Mesendoderm (in vitro differentiated cells): ENCODE measurements at regions not wholly inside any gene's neighbourhood (a gene's known extent, or its start where the extent isn't known, plus 50 kb on each side); places are given as distances from the start of the nearest gene placed in this dataset.

Experiments used
- DNase-seq: peaks from one replicate; pipeline ENCODE4 v3.0.0; 2013
- H2AK5ac ChIP-seq: 2 replicates; pipeline ENCODE4 v1.6.1; 2013; ENCODE audit warnings: low read length, inconsistent platforms
- H2BK120ac ChIP-seq: 2 replicates; pipeline ENCODE4 v1.6.1; 2013; ENCODE audit warnings: low read depth, mild to moderate bottlenecking, low read length, moderate library complexity, mixed read lengths
- H2BK15ac ChIP-seq: replicated peaks from 2 replicates; pipeline ENCODE4 v1.6.1; 2013; ENCODE audit warnings: low read depth, mild to moderate bottlenecking, moderate library complexity
- H2BK5ac ChIP-seq: 2 replicates; pipeline ENCODE4 v1.6.1; 2013; ENCODE audit warnings: low read length, inconsistent platforms
- H3K18ac ChIP-seq: 2 replicates; pipeline ENCODE4 v1.6.1; 2013; ENCODE audit warnings: mild to moderate bottlenecking, low read length, mixed read lengths
- H3K23ac ChIP-seq: one replicate; pipeline ENCODE4 v1.6.1; 2013; ENCODE audit warnings: low read length
- H3K27ac ChIP-seq: 2 replicates; pipeline ENCODE4 v1.5.1; 2013; ENCODE audit warnings: low read depth, mild to moderate bottlenecking, inconsistent platforms, low read length, moderate library complexity
- H3K27me3 ChIP-seq: 2 replicates; pipeline ENCODE4 v1.6.1; 2013; ENCODE audit warnings: low read length, control low read depth, mild to moderate bottlenecking, inconsistent platforms; ENCODE audit not compliant: insufficient read depth, poor library complexity
- H3K36me3 ChIP-seq: 2 replicates; pipeline ENCODE4 v1.6.1; 2013; ENCODE audit warnings: low read length, inconsistent platforms; ENCODE audit not compliant: control insufficient read depth, insufficient read depth
- H3K4ac ChIP-seq: one replicate; pipeline ENCODE4 v1.6.1; 2013; ENCODE audit warnings: low read depth, mild to moderate bottlenecking, low read length, moderate library complexity
- H3K4me1 ChIP-seq: 2 replicates; pipeline ENCODE4 v1.6.1; 2013; ENCODE audit warnings: low read depth, low read length, inconsistent platforms; ENCODE audit not compliant: control insufficient read depth
- H3K4me2 ChIP-seq: 2 replicates; pipeline ENCODE4 v1.6.1; 2013; ENCODE audit warnings: low read length
- H3K4me3 ChIP-seq: 2 replicates; pipeline ENCODE4 v1.5.1; 2013; ENCODE audit warnings: mild to moderate bottlenecking, low read length
- H3K56ac ChIP-seq: one replicate; pipeline ENCODE4 v1.6.1; 2013; ENCODE audit warnings: low read length
- H3K79me1 ChIP-seq: 2 replicates; pipeline ENCODE4 v1.6.1; 2013; ENCODE audit warnings: low read length, inconsistent platforms
- H3K79me2 ChIP-seq: 2 replicates; pipeline ENCODE4 v1.6.1; 2013; ENCODE audit warnings: mild to moderate bottlenecking, low read length; ENCODE audit not compliant: control insufficient read depth, insufficient read depth
- H3K9ac ChIP-seq: 2 replicates; pipeline ENCODE4 v1.6.1; 2013; ENCODE audit warnings: low read length, inconsistent platforms
- H4K5ac ChIP-seq: one replicate; pipeline ENCODE4 v1.6.1; 2013; ENCODE audit warnings: low read length
- H4K8ac ChIP-seq: one replicate; pipeline ENCODE4 v1.6.1; 2013; ENCODE audit warnings: low read depth, mild to moderate bottlenecking, control low read depth, low read length, moderate library complexity
- WGBS: extraction: QIAGEN DNeasy Blood & Tissue Kit; methylation state at CpG from one replicate; pipeline ENCODE4 v1.1.7; 2013; ENCODE audit warnings: low lambda C conversion rate, missing lambda C conversion rate; ENCODE audit not compliant: insufficient coverage; ENCODE audit errors: extremely low coverage; 5-methylcytosine and 5-hydroxymethylcytosine counted together

GRCh38 chr9:103949096-103949495, 145.0 kb upstream of the SMC2 start:
- H3K4me1 ChIP-seq = no peaks in the 10 kb centered on the region
- no peak overlapping the region for H3K27ac ChIP-seq
- H3K4me2 ChIP-seq = no peak overlapping the region
- H3K36me3 ChIP-seq = no peaks in the 10 kb centered on the region
- no peak overlapping the region for H3K4ac ChIP-seq
- H3K4me3 ChIP-seq = no peak overlapping the region
- DNase-seq = no peak
- no peak overlapping the region for H2BK120ac ChIP-seq
- no peak overlapping the region for H3K56ac ChIP-seq
- H3K79me2 ChIP-seq = no peaks in the 10 kb centered on the region
- H3K27me3 ChIP-seq = no peaks in the 10 kb centered on the region
- no peak overlapping the region for H3K9ac ChIP-seq
- no peak overlapping the region for H2BK5ac ChIP-seq
- H3K18ac ChIP-seq = no peak overlapping the region
- no peak overlapping the region for H2AK5ac ChIP-seq
- H4K5ac ChIP-seq = no peak overlapping the region
- no peaks in the 10 kb centered on the region for H3K79me1 ChIP-seq
- no peak overlapping the region for H3K23ac ChIP-seq
- no peak overlapping the region for H2BK15ac ChIP-seq
- H4K8ac ChIP-seq = no peak overlapping the region

- WGBS = no CpG with 5 or more reads among the region's 3 CpGs
- H3K56ac ChIP-seq = no peak overlapping the region
Observed at GRCh38 chr9:103977163-103977562, 116.9 kb upstream of the SMC2 start.

GRCh38 chr9:103978396-103978795, 115.7 kb upstream of the SMC2 start:
- H3K4me1 ChIP-seq = no peaks in the 10 kb centered on the region
- no peak overlapping the region for H2BK15ac ChIP-seq
- no peak overlapping the region for H2BK5ac ChIP-seq
- H2BK120ac ChIP-seq = no peak overlapping the region
- no peaks in the 10 kb centered on the region for H3K79me1 ChIP-seq
- H3K4me3 ChIP-seq = no peak overlapping the region
- no peaks in the 10 kb centered on the region for H3K27me3 ChIP-seq
- no peak overlapping the region for H3K23ac ChIP-seq
- no peak overlapping the region for H3K27ac ChIP-seq
- DNase-seq = no peak
- H3K4ac ChIP-seq = no peak overlapping the region
- H3K18ac ChIP-seq = no peak overlapping the region
- H4K8ac ChIP-seq = no peak overlapping the region
- no peak overlapping the region for H2AK5ac ChIP-seq
- H3K4me2 ChIP-seq = no peak overlapping the region
- H3K56ac ChIP-seq = no peak overlapping the region
- no peaks in the 10 kb centered on the region for H3K79me2 ChIP-seq
- no peak overlapping the region for H4K5ac ChIP-seq
- no peak overlapping the region for H3K9ac ChIP-seq
- no peaks in the 10 kb centered on the region for H3K36me3 ChIP-seq

More at GRCh38 chr9:103977163-103977562, 116.9 kb upstream of the SMC2 start:
- Histone ChIP-seq H3K18ac (no peak overlapping the region), H3K79me1 (no peaks in the 10 kb centered on the region), H3K4me2 (no peak overlapping the region), H3K23ac (no peak overlapping the region), H3K4me1 (no peaks in the 10 kb centered on the region), H2BK120ac (no peak overlapping the region), H3K4ac (no peak overlapping the region), H3K27ac (no peak overlapping the region), H4K5ac (no peak overlapping the region), H3K27me3 (no peaks in the 10 kb centered on the region), H2AK5ac (no peak overlapping the region), H3K9ac (no peak overlapping the region), H3K36me3 (no peaks in the 10 kb centered on the region), H2BK15ac (no peak overlapping the region), H3K79me2 (no peaks in the 10 kb centered on the region), H3K4me3 (no peak overlapping the region), H4K8ac (no peak overlapping the region), H2BK5ac (no peak overlapping the region)
- DNase-seq = no peak

- DNase-seq = no peak
- Histone ChIP-seq H3K27ac (no peak overlapping the region), H3K4me3 (no peak overlapping the region), H4K8ac (no peak overlapping the region), H3K79me1 (no peaks in the 10 kb centered on the region), H3K56ac (no peak overlapping the region), H4K5ac (no peak overlapping the region), H3K18ac (no peak overlapping the region), H3K27me3 (no peaks in the 10 kb centered on the region), H3K79me2 (no peaks in the 10 kb centered on the region), H2BK5ac (no peak overlapping the region), H2AK5ac (no peak overlapping the region), H3K9ac (no peak overlapping the region), H3K4me1 (no peaks in the 10 kb centered on the region), H3K4me2 (no peak overlapping the region), H3K23ac (no peak overlapping the region), H3K36me3 (no peaks in the 10 kb centered on the region), H3K4ac (no peak overlapping the region), H2BK120ac (no peak overlapping the region), H2BK15ac (no peak overlapping the region)
- WGBS = no CpG with 5 or more reads among the region's 2 CpGs
Observed at GRCh38 chr9:103981912-103982311, 112.2 kb upstream of the SMC2 start.

- no peak overlapping the region for H4K8ac ChIP-seq
- no peak for DNase-seq
- no peak overlapping the region for H4K5ac ChIP-seq
- H3K56ac ChIP-seq = no peak overlapping the region
- no peak overlapping the region for H3K18ac ChIP-seq
- H3K27me3 ChIP-seq = no peaks in the 10 kb centered on the region
- no peak overlapping the region for H2BK120ac ChIP-seq
- H3K79me1 ChIP-seq = no peaks in the 10 kb centered on the region
- no peak overlapping the region for H3K4me2 ChIP-seq
- no peaks in the 10 kb centered on the region for H3K79me2 ChIP-seq
- no peak overlapping the region for H2BK5ac ChIP-seq
- H3K4ac ChIP-seq = no peak overlapping the region
- H3K36me3 ChIP-seq = no peaks in the 10 kb centered on the region
- H2BK15ac ChIP-seq = no peak overlapping the region
- H3K23ac ChIP-seq = no peak overlapping the region
- no CpG with 5 or more reads among the region's 1 CpG for WGBS
- no peak overlapping the region for H3K9ac ChIP-seq
- H2AK5ac ChIP-seq = no peak overlapping the region
- no peak overlapping the region for H3K4me3 ChIP-seq
- no peaks in the 10 kb centered on the region for H3K4me1 ChIP-seq
- H3K27ac ChIP-seq = no peak overlapping the region
Observed at GRCh38 chr9:103985077-103985476, 109.0 kb upstream of the SMC2 start.

GRCh38 chr9:103988821-103989220, 105.3 kb upstream of the SMC2 start:
- no peak overlapping the region for H2BK120ac ChIP-seq
- H3K4ac ChIP-seq = no peak overlapping the region
- H3K79me2 ChIP-seq = no peaks in the 10 kb centered on the region
- H3K56ac ChIP-seq = no peak overlapping the region
- no peaks in the 10 kb centered on the region for H3K27me3 ChIP-seq
- no peak overlapping the region for H2BK5ac ChIP-seq
- no peaks in the 10 kb centered on the region for H3K79me1 ChIP-seq
- no peak overlapping the region for H2AK5ac ChIP-seq
- no peaks in the 10 kb centered on the region for H3K4me1 ChIP-seq
- H3K4me2 ChIP-seq = no peak overlapping the region
- no peak overlapping the region for H3K23ac ChIP-seq
- no peaks in the 10 kb centered on the region for H3K36me3 ChIP-seq
- no peak overlapping the region for H3K18ac ChIP-seq
- no peak for DNase-seq
- H3K4me3 ChIP-seq = no peak overlapping the region
- H3K9ac ChIP-seq = no peak overlapping the region
- H3K27ac ChIP-seq = no peak overlapping the region
- no peak overlapping the region for H2BK15ac ChIP-seq
- WGBS = no CpG with 5 or more reads among the region's 2 CpGs
- H4K5ac ChIP-seq = no peak overlapping the region
- H4K8ac ChIP-seq = no peak overlapping the region
